ENCODE measurements at regions not wholly inside any gene's neighbourhood (a gene's known extent, or its start where the extent isn't known, plus 50 kb on each side); places are given as distances from the start of the nearest gene placed in this dataset.

GRCh38 chr6:166691746-166692145 is 64.7 kb upstream of the RPS6KA2 start:
- no peak for TF ChIP-seq SUZ12 (IDR thresholded peaks at IDR 0.05; ENCODE audit: low read depth, low read length)
- TF ChIP-seq CTCF (CRISPR knock-in tag; IDR thresholded peaks at IDR 0.05): no peak
- no peak for TF ChIP-seq RFX5 (IDR thresholded peaks at IDR 0.05; ENCODE audit: low read depth, low read length)
- TF ChIP-seq MIER2 (CRISPR knock-in tag; IDR thresholded peaks at IDR 0.05): no peak
- TF ChIP-seq ZNF10 (CRISPR knock-in tag; IDR thresholded peaks at IDR 0.05; ENCODE audit: borderline replicate concordance, low read depth): no peak
- TF ChIP-seq PRDM10 (CRISPR knock-in tag; IDR thresholded peaks at IDR 0.05; ENCODE audit: low read depth): no peak
- no peak for TF ChIP-seq ELF4 (CRISPR knock-in tag; IDR thresholded peaks at IDR 0.05; ENCODE audit: borderline replicate concordance)
- no peak for TF ChIP-seq FOXJ3 (CRISPR knock-in tag; IDR thresholded peaks at IDR 0.05; ENCODE audit: borderline replicate concordance)
- no peak for TF ChIP-seq AKNA (CRISPR knock-in tag; IDR thresholded peaks at IDR 0.05; ENCODE audit: borderline replicate concordance)

Measured in HepG2 (cell line).